ENCODE measurements at regions not wholly inside any gene's neighbourhood (a gene's known extent, or its start where the extent isn't known, plus 50 kb on each side); places are given as distances from the start of the nearest gene placed in this dataset.
"Not testable (repeated sequence)": the region's sequence is repeated elsewhere in the genome, so short reads cannot be mapped to it uniquely, and the experiment has no call there.

GRCh38 chr17:70447588-70447987, 278.3 kb downstream of the KCNJ2 start:
- DNase-seq (ENCODE audit: low spot score): no peak

GRCh38 chr17:70453075-70453474, 283.7 kb downstream of the KCNJ2 start:
- not testable (repeated sequence) for DNase-seq (ENCODE audit: low spot score)

GRCh38 chr17:70454377-70454776, 285.0 kb downstream of the KCNJ2 start:
- no peak for DNase-seq (ENCODE audit: low spot score)

- DNase-seq (ENCODE audit: low spot score): no peak
Measured at GRCh38 chr17:70454908-70455307, 285.6 kb downstream of the KCNJ2 start.

GRCh38 chr17:70464995-70465394, 295.7 kb downstream of the KCNJ2 start:
- DNase-seq (ENCODE audit: low spot score): no peak

- no peak for DNase-seq (ENCODE audit: low spot score)
Measured at GRCh38 chr17:70468661-70469060, 299.3 kb downstream of the KCNJ2 start.

GRCh38 chr17:70473049-70473448, 303.7 kb downstream of the KCNJ2 start:
- no peak for DNase-seq (ENCODE audit: low spot score)

- no peak for DNase-seq (ENCODE audit: low spot score)
Measured at GRCh38 chr17:70476368-70476767, 307.0 kb downstream of the KCNJ2 start.

- no peak for DNase-seq (ENCODE audit: low spot score)
Measured at GRCh38 chr17:70478902-70479301, 309.6 kb downstream of the KCNJ2 start.

GRCh38 chr17:70479779-70480178, 310.4 kb downstream of the KCNJ2 start:
- no peak for DNase-seq (ENCODE audit: low spot score)

- DNase-seq (ENCODE audit: low spot score): no peak
Measured at GRCh38 chr17:70483624-70484023, 314.3 kb downstream of the KCNJ2 start.

GRCh38 chr17:70484050-70484449, 314.7 kb downstream of the KCNJ2 start:
- DNase-seq (ENCODE audit: low spot score): no peak

GRCh38 chr17:70484496-70484895, 315.2 kb downstream of the KCNJ2 start:
- no peak for DNase-seq (ENCODE audit: low spot score)

GRCh38 chr17:70492368-70492767, 323.0 kb downstream of the KCNJ2 start:
- no peak for DNase-seq (ENCODE audit: low spot score)

- DNase-seq (ENCODE audit: low spot score): no peak
Measured at GRCh38 chr17:70493277-70493874, 324.0 kb downstream of the KCNJ2 start.

GRCh38 chr17:70498631-70499030, 329.3 kb downstream of the KCNJ2 start:
- no peak for DNase-seq (ENCODE audit: low spot score)

- no peak for DNase-seq (ENCODE audit: low spot score)
Measured at GRCh38 chr17:70499067-70499786, 329.9 kb downstream of the KCNJ2 start.

- DNase-seq (ENCODE audit: low spot score): no peak
Measured at GRCh38 chr17:70503449-70503848, 334.1 kb downstream of the KCNJ2 start.

GRCh38 chr17:70510288-70510687, 341.0 kb downstream of the KCNJ2 start:
- no peak for DNase-seq (ENCODE audit: low spot score)

GRCh38 chr17:70517816-70518215, 348.5 kb downstream of the KCNJ2 start:
- peak; percentile 20 for DNase-seq (ENCODE audit: low spot score)

- no peak for DNase-seq (ENCODE audit: low spot score)
Measured at GRCh38 chr17:70519300-70519699, 350.0 kb downstream of the KCNJ2 start.

- no peak for DNase-seq (ENCODE audit: low spot score)
Measured at GRCh38 chr17:70520447-70520846, 351.1 kb downstream of the KCNJ2 start.

GRCh38 chr17:70520956-70521355, 351.6 kb downstream of the KCNJ2 start:
- DNase-seq (ENCODE audit: low spot score): no peak

GRCh38 chr17:70521821-70522256, 352.5 kb downstream of the KCNJ2 start:
- DNase-seq (ENCODE audit: low spot score): no peak
